Stimulated activated CD8-positive, alpha-beta memory T cell treated with anti-CD3 and anti-CD28 coated beads, Interleukin-15, amount 100 ng/mL, for 1 hour (primary cell): ENCODE measurements at regions not wholly inside any gene's neighbourhood (a gene's known extent, or its start where the extent isn't known, plus 50 kb on each side); places are given as distances from the start of the nearest gene placed in this dataset.
"Not testable (repeated sequence)": the region's sequence is repeated elsewhere in the genome, so short reads cannot be mapped to it uniquely, and the experiment has no call there.

ENCODE experiments used
- DNase-seq: peaks from one replicate; pipeline ENCODE4 v3.0.0-alpha.2; 2020; ENCODE audit warnings: low read depth

GRCh38 chr19:28066161-28066560 is 1146.8 kb downstream of the UQCRFS1 start:
- DNase-seq: no peak

GRCh38 chr19:28065026-28065425 is 1147.9 kb downstream of the UQCRFS1 start:
- DNase-seq: no peak

GRCh38 chr19:28063702-28064101 is 1149.2 kb downstream of the UQCRFS1 start:
- DNase-seq: no peak

GRCh38 chr19:28061111-28061510 is 1151.8 kb downstream of the UQCRFS1 start:
- DNase-seq: no peak

- not testable (repeated sequence) for DNase-seq
These were observed 1155.9 kb downstream of the UQCRFS1 start for GRCh38 chr19:28057026-28057425.

- DNase-seq: no peak
These were observed 1161.9 kb downstream of the UQCRFS1 start for GRCh38 chr19:28051047-28051446.

- no peak for DNase-seq
These were observed 1163.1 kb downstream of the UQCRFS1 start for GRCh38 chr19:28049875-28050274.

- DNase-seq: no peak
These were observed 1166.0 kb downstream of the UQCRFS1 start for GRCh38 chr19:28046932-28047331.

- no peak for DNase-seq
These were observed 1167.3 kb downstream of the UQCRFS1 start for GRCh38 chr19:28045621-28046020.

- no peak for DNase-seq
These were observed 1168.5 kb downstream of the UQCRFS1 start for GRCh38 chr19:28044477-28044876.

GRCh38 chr19:28042516-28042915 is 1170.4 kb downstream of the UQCRFS1 start:
- DNase-seq: no peak

GRCh38 chr19:28039677-28040381 is 1173.1 kb downstream of the UQCRFS1 start:
- no peak for DNase-seq

GRCh38 chr19:28037186-28037585 is 1175.8 kb downstream of the UQCRFS1 start:
- no peak for DNase-seq

GRCh38 chr19:28036486-28036885 is 1176.5 kb downstream of the UQCRFS1 start:
- no peak for DNase-seq

- no peak for DNase-seq
These were observed 1178.0 kb downstream of the UQCRFS1 start for GRCh38 chr19:28034936-28035335.

- DNase-seq: no peak
These were observed 1184.0 kb downstream of the UQCRFS1 start for GRCh38 chr19:28028881-28029444.

GRCh38 chr19:28027116-28027515 is 1185.8 kb downstream of the UQCRFS1 start:
- DNase-seq: no peak

- DNase-seq: no peak
These were observed 1186.3 kb downstream of the UQCRFS1 start for GRCh38 chr19:28026636-28027035.

- DNase-seq: no peak
These were observed 1188.0 kb downstream of the UQCRFS1 start for GRCh38 chr19:28024920-28025319.

GRCh38 chr19:28023064-28023463 is 1189.9 kb downstream of the UQCRFS1 start:
- no peak for DNase-seq

- no peak for DNase-seq
These were observed 1190.4 kb downstream of the UQCRFS1 start for GRCh38 chr19:28022506-28022905.

GRCh38 chr19:28021259-28022185 is 1191.4 kb downstream of the UQCRFS1 start:
- DNase-seq: no peak
